NCI-H345 treated with DMSO at 0.1 percent for 48 hours (cell line): ENCODE measurements at regions not wholly inside any gene's neighbourhood (a gene's known extent, or its start where the extent isn't known, plus 50 kb on each side); places are given as distances from the start of the nearest gene placed in this dataset.
A peak's percentile ranks its signal among the peaks of the same experiment; 100 is the strongest.

Experiments used
- DNase-seq: peaks from one replicate; lab custom pipeline; 2025; ENCODE audit not compliant: unreplicated experiment; lab: John Stamatoyannopoulos, UW

DNA sequence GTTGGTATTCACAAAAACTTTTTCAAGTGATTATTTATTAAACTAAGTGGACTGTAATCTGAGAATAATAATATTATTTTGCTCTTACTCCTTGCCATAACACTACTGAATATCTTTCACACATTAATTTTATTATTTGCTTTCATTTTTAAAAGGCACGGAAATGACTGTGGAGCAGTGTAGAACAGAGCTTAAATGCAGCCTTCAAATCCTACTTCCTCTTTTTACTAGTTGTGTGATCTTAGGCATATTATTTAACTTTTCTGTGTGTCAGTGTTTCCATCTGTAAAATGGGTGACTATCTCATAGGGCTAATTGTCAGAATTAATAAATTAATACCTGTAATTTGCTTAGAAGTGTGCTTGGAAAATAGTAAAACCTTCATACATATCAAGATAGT is 55.5 kb upstream of the SLC8A1 start:
- DNase-seq: no peak

DNA sequence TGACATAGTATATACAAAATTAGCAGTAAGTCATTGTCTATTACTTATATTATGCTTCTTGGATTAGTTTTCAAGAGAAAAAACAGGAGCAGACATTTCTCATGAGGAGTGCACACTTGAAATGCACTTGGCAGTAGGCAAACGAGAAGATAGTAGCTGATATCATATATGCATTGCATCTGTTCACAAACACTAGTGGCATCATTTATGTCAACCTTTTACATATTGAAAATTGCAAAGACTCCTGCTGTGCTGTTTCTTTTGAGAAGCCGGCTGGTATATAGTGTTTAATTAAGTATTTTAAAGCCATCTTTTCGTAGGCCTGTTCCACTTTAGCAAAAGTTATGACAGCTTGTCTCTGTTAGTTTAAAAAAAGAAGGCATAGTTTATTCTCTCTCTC is 58.4 kb upstream of the SLC8A1 start:
- no peak for DNase-seq

DNA sequence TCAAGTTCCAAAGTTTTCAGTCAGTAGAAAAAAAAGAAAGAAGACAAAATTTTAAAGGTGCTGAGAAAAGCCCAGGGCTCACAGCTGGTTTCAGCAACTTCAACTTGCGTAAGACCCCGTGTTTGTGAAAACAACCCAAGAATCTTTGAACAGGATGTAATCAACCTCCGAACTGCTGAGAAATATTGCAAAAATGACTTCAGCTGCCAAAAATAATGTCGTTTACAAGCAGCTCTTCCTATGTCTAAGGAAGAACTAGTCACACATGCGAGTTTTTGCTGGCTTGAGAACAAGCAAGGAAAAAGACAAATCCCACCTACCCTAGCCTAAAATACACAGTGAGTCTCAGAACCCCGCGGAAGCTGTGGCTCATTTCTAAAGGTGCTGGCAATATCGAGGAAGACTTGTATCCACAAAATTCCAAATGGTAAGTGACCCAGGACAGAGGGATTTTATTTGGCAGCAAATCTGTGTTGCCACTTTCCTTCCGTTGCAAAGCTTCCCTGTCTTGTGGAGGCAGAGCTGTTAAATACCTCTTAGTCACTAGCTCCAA is 59.8 kb upstream of the SLC8A1 start:
- DNase-seq: no peak

DNA sequence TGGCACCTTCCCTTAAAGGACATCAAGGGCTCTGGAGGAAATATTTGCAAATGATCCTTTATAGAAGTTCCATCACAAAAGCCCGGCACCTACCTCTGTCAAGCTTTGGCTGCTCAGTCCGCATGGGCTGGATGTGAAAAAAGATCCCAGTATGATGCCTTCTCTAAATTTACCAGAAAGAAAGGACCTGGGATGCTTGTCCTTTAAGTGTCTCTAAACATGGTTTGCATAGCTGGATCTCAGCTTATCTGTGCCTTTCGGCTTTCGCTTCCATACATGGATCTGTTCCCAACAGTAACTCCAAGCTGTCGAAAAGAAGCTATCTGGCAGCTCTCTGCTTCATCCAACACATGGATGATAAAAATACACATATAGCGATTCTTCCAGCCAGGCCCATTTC is 60.4 kb upstream of the SLC8A1 start:
- DNase-seq: no peak

DNA sequence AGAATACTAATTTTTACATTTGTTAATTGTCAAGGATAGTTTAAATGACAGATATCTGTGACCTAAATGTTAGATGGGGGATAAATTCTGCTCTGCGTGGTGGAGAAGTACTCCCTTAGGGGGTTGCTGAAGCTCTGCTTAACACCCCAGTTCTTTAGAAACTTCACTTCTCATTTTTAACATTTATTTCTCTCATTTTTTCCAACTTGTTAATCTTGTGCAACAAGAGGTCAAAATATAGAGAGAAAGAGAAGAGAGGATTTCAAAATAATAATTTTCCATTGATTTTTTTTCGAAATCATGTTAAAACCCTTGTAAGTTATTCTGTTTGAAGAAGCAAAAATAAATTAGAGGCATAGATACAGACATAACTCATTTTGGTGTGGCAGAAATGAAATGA is 61.3 kb upstream of the SLC8A1 start:
- DNase-seq: no peak

DNA sequence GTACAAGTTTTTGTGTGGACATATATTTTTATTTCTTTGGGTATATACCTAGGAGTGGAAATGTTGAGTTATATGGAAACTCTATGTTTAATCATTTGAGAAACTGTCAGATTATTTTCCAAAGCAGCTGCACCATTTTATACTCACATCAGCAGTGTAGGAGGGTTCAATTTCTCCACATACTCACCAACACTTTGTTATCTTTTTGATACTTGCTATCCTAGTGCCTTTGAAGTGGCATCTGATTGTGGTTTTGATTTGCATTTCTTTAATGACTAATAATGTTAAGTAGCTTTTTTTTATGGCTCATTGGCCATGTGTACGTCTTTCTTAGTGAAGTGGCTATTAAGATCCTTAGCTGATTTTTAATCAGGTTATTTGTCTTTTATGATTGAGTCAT is 64.7 kb upstream of the SLC8A1 start:
- DNase-seq: no peak

DNA sequence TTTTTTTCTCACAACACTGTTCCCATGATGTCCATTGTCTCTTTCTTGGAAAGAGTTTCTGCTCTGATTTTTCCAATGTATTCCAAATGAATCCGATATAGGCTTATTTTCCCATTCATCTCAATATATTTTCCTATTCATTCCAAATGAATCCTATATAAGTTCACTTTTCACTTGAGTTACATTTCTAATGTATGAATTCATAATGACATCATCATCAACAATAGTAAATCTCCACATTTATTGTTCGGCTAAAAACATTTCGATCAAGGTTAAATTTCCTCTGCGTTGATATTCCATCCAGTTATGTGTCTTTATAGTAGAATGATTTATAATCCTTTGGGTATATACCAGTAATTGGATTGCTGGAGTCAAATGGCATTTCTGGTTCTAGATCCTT is 76.7 kb upstream of the SLC8A1 start:
- no peak for DNase-seq

DNA sequence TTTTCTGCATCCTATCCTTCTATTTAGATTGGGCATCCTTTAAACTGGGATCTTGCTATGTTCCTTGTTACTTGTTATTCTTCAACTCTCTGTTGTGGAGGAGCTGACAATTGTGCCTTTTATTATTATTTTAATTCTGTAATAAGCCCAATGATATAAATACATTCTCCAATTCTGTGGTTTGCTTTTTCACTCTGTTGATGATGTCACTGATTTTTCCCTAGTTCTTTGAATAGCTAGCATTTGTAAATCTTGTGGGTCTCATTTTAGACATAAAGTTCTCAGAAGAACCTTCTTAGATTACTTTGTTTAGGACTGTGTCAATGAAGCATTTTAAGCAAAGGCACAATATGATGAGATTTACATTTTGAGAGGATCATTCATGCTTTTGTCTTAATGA is 79.5 kb upstream of the SLC8A1 start:
- DNase-seq: no peak

DNA sequence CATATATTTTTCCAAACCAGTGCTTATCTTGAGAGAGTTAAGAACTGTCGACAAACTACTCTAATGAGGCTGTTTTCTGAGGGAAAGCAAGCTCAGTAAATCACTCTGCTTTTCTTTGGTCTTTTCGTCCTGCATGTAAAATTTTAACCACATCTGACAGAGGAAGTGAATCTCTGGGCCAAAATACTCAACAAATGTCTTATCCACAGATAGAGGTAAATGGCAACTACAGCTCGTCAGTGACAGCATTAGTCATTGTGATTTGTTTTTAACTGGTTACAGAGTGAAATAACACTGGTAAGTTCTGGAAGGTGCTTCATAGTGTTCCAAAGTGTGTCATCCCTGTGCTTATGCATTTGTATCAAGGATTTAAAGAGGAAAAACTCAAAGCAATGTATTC is 82.6 kb upstream of the SLC8A1 start:
- DNase-seq: no peak

DNA sequence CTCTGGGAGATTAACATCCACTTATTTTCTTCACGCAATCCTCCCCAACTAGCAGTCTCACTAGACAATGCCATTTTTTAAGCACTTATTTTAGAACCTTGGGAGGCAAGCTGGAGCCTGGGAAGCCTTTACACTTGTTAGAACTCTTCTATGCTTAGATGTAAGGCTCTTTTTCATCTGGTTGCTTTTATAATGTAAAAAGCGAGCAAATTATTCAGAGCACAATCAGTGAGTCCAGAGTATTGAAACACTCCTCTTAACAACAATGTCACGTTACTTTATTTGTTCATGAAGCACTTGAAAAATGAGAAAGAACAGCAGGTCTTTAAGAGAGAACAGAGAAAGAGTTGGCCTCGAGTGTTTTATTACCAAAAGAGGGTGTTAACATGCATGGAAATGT is 84.1 kb upstream of the SLC8A1 start:
- DNase-seq: peak; percentile 35

DNA sequence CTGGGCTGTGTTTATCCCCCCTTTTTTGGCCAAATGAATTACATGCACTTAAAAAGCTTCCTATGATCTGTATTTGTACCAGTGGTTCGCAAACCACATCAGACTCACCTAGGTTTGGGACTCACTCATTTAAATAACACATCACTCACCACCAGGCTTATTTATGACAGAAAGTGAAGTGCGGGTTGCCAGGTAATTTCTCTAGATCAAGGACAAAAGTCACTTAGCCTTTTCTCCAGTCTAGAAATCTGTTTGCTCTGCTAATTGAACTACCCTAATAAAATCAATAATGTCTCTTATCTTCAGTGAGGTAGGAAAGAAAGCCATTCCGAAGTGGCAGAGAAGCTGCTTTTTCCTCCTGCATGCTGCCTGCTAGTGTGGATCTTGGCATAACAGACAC is 88.1 kb upstream of the SLC8A1 start:
- no peak for DNase-seq

DNA sequence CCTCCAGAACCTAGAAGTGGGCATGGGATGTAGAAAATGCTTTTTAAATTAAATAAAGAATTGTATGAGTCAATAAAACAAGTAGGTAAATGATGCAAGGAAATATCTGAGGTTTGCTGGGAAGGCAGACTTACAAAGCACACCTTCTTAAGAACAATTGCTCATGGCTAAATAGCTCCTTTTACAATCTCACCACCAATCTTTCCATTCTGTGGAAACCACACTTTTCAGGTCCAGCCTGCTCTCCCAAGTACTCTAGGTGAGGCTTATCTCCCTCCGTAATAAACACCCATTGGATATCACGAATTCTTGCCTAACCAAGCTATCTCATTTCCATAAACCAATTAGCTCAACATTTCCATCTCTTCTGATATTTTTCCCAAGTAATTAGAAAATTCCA is 91.5 kb upstream of the SLC8A1 start:
- DNase-seq: no peak

DNA sequence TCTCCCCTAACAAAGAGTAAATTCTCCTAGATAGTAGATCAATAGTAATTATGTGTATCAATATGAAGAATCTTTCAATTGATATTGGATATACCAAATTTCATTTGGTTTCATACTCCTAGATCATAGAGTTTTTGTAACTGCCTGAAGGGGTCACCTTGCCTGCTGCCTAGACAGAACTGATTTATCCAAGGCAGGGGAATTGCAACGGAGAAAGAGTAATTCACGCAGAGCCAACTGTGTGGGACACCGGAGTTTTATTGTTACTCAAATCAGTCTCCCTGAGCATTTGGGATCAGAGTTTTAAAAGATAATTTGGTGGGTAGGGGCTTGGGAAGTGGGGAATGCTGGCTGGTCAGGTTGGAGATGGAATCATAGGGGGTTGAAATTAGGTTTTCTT is 92.2 kb upstream of the SLC8A1 start:
- DNase-seq: no peak

DNA sequence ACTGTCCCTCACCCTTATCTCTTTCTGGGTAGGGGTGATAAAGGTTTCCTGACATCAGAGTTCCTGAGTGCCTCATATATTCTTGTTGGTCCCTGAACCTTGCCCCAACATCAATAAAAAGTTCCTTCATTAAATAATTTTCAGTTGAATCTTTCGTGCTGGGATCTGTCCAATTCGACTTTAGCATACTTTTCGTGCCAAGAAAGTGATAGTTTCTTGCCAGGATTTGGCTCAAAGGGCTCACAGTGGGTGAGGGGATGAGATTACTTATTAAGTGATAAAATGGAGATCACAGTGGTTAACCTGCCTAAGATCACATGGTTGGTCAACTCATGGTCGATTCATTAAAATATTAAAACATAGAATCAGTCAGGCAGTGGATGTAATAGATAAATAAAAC is 93.8 kb upstream of the SLC8A1 start:
- no peak for DNase-seq

DNA sequence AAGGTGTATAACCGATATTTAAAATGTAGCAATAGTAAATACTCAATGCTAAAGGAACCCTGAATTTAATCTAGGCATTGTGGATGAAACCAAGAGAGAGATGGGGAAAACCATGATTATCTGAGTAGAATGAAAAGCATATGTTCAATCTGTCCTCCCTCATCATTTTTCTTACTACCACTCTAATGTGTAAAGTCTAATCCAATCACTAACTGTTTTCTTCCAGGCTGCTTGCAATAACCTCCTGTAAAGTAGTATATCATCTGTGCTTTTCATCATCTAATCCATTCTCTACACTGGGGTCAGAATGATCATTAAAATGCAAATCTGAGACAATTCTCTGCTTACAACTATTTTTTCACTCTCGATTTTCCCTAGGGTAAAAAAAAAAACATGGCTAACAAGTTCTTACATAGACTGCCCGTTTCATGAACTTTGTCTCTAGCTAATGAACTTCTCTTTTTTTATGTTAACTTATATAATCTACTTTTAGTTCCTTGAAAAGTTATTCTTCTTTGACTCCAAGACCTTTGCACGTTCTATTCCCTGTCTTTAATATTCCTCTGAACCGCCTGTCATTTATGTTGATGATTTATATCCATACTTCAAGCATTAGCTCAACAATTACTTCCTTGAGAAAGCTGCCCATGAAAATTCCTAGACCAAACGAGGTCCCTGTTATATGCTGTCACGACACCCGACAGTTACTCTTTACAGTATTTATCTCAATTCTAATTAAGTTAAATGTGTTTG is 94.7 kb upstream of the SLC8A1 start:
- DNase-seq: no peak

DNA sequence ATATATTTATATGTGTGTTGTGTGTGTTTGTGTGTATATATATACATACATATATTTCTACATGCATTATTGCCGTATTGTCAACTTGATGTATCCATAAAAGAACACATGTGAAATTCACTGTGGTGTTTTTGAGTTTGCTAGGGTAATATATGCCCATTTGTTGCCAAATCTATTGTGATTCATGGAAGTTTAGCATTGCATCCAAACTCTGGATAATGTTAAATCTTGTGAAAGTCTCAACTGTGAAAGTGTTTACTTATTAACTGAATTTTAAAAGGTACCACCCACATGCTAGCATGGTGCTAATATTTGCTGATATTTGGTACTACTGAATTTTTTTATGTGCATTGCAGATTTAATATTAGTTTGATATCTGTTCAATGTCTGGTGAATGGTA is 96.6 kb upstream of the SLC8A1 start:
- DNase-seq: no peak

DNA sequence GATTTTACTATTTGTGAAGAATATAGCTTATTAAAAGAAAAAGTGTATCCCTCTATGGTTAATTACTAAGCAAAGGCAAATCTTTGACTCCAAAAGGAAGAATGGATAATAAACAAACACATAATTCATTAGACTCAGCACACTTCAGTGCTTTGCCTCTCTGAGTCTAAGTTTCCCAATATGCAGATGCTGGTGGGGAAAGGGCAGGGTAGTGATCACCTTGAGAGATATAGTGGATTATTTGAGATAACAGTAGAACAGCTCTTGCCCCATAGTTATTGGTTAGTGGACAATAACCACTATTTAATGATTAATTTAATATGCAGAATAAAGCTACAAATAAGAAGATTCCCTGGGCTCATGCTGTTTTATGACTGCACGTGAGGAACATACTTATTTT is 98.2 kb upstream of the SLC8A1 start:
- no peak for DNase-seq

DNA sequence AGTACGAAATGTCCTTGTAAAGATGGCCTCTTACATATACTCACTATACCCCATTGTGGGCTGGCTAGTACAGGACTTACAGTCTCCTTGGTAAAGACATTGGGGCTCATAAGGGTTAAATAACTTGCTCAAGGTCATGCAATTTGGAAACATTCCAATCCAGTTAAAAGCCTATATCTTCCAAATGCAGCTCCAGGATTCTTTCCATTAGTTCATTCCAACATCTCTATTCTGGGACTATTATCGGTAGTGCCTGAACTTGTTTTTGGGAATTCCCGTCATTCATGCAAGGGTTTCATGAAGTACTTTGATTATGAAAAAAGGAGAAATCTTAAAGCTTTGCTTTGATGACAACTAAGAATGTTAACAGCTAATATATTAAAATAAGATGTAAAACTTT is 99.2 kb upstream of the SLC8A1 start:
- DNase-seq: no peak

DNA sequence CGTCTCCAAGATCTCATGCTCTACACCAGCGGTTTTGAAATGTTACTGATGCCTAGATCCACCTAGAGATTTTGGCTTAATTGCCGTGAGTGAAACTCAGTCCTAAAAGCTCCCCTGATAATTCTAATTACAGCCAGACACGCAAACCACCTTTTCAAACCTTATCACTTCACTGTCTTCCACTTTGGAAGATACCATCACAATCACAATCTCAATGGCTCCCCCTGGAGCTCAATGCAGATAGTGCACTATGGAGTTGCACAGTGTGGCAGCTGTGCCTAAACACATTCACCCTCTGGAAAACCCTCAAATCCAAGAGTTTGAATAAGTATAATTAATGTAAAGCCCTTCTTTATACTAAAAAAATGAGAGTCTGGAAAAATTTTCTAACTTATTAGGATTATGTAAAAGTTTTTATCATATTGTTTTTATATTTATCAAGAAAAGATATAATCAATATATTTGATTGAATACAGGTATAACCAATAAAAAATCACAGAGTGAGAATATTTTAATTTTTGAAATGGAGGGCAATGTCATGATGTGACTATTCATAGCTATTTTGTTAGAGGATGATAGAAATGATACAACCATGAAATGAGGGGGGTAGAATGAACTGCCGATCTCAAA is 102.9 kb upstream of the SLC8A1 start:
- peak; percentile 61 for DNase-seq

DNA sequence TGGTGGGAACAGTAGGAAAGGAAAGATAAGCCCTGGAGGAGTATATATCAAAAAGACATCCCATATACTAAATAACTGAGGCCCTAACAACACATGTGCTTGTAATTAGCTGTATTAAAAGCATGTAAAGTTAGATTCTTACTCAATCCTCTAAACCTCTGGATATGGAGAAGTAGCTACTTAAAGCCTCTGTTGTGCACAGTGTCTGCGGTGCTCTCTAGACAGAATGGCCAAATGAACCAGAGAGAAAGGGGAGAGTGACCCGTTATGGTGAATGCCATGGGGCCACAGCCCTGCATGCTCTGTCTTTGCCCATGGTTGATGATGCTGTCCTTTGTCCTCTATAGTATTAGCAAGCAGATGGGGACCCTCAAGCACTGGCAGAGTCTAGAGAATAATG is 104.4 kb upstream of the SLC8A1 start:
- no peak for DNase-seq

DNA sequence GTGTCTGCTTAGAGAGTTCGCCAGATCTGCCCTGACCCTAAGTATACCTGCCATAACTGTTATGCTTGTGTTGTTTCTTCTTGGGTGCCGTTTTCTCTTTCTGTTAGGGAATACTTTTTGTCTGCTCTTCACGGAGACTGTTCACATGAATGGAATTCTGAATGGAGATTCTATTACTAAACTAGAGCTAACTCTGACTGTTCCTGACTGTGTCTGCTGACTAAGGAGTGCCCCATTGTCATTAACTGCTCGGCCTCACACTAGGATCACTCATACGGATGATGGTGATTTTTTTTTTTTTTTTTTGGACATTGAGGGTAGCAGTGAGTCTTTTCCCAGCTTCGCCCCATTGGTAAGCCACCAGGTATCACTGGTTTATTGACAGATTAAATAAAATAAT is 104.8 kb upstream of the SLC8A1 start:
- DNase-seq: no peak

DNA sequence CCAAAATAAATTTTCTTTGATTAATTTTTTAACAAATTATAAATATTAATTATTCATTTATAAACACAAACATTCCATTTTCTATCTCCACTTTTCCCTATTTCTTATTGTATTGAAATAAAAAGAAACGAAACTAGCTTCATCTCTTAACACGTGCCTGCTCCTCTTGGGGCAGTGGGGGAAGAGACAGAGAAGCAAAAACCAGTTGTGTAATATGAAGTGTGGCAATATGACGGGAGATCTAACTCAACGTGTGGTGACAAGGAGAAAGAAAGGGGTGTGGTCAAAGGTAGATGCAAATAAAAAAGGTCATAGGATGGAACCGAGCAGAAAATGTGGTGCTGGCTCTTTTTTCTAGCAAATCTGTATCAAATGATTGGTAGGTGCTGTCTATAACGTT is 106.9 kb upstream of the SLC8A1 start:
- no peak for DNase-seq

DNA sequence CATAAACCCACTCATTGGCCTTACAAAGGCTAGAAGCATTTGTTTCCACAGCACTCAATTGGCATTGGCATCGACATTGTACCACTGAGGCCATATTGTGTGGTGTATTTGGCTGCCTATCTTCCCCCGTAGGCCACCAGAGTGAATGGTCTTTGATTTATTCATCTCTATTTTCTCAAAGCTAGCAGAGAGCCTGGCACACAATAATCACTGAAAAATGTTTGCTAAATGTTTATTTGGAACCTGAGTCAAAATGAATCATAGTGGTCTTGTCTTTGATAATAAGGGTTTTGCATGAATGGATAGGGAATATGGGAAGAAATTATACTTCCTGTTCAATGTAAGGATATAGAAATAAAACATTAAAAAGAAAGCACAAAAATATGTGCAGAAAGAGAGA is 107.3 kb upstream of the SLC8A1 start:
- no peak for DNase-seq
